Astrocyte of the spinal cord (primary cell): ENCODE measurements at regions not wholly inside any gene's neighbourhood (a gene's known extent, or its start where the extent isn't known, plus 50 kb on each side); places are given as distances from the start of the nearest gene placed in this dataset.

Source experiments
- DNase-seq: peaks from one replicate; pipeline ENCODE4 v3.0.0; 2011; ENCODE audit warnings: low read depth, low spot score
- H3K4me3 ChIP-seq: 2 replicates; pipeline ENCODE4 v1.5.1; 2011; ENCODE audit warnings: low read depth, mild to moderate bottlenecking, low read length, moderate library complexity
- in situ Hi-C: cut with HindIII; loops from 2 replicates; pipeline ENCODE4 v1.10.0; 2017; ENCODE audit warnings: low sequenced_read_pairs
- TF ChIP-seq, protein P1 (sequence below): IDR thresholded peaks from 2 replicates; pipeline ENCODE4 v1.5.1; 2012; ENCODE audit warnings: low read depth, mild to moderate bottlenecking, low read length, inconsistent platforms

DNA sequence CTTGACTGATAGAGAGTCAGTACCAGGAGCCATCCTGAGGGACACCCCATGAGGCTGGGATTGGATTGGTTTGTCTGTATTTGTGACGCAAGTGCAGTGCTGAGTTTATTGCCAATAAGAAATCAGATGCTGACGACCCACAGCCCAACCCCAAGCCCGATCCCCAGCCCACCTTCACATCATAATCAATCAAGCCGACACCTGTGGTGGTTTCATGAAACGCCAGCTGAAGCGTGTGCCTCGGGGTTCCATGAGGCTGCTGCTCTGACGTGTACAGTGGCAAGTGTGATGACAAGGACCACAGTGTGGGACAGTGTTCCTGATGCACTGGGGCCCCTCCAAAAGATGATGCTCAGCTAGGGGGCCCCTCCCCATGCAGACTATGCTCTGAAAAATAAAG lies 62.1 kb upstream of the C14orf180 start:
- no peak for DNase-seq
- H3K4me3 ChIP-seq, result no peak overlapping the region
- TF ChIP-seq, protein P1, sequence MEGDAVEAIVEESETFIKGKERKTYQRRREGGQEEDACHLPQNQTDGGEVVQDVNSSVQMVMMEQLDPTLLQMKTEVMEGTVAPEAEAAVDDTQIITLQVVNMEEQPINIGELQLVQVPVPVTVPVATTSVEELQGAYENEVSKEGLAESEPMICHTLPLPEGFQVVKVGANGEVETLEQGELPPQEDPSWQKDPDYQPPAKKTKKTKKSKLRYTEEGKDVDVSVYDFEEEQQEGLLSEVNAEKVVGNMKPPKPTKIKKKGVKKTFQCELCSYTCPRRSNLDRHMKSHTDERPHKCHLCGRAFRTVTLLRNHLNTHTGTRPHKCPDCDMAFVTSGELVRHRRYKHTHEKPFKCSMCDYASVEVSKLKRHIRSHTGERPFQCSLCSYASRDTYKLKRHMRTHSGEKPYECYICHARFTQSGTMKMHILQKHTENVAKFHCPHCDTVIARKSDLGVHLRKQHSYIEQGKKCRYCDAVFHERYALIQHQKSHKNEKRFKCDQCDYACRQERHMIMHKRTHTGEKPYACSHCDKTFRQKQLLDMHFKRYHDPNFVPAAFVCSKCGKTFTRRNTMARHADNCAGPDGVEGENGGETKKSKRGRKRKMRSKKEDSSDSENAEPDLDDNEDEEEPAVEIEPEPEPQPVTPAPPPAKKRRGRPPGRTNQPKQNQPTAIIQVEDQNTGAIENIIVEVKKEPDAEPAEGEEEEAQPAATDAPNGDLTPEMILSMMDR, result no peak
- in situ Hi-C loops, result no loop called here

DNA sequence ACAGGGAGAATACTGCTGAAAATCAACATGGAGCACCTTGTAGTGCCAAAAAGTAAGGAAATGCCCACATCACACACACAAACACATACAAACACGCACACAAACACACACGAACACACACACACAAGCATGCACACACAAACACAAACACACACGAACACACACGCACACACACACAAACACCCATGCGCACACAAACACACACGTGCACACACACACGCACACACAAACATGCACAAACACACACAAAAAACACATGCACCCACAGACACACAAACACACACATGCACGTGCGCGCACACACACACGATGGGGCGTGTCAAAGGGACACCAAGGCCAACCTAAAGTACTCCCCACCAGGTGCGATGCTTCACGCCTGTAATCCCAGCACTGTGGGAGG lies 61.7 kb upstream of the C14orf180 start:
- TF ChIP-seq, protein P1, result no peak
- no peak for DNase-seq
- in situ Hi-C loops, result no loop called here
- H3K4me3 ChIP-seq, result no peak overlapping the region

DNA sequence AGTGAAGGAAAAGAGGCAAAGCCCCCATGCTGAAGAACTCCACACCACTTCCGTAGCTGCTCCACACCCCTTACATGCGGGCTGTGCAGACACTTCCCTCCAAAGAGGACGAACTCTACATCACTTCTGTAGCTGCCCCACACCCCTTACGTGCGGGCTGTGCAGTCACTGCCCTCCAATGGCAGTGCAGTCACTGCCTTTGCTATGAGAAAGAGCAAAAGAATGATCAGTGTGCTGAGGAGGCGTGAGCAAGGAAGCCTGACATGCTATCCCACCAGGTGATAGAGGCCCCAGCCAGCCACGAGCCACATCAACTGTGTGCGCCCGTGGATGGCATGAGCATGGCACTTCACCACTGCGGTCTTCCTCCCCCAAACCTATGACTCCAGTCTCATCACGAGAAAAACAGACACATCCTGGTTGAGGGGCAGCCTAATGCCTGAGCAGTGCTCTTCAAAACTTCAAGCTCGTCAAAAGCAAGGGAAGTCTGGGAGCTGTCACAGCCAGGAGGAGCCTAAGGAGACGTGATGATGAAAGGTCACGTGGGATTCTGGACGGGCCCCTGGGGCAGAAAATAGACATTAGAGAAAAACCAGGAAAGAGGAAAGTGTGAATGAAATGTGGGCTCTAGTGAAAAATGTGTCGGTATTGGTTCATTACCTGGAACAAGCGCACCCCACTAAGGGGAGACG lies 60.8 kb upstream of the C14orf180 start:
- in situ Hi-C loops, result no loop called here

DNA sequence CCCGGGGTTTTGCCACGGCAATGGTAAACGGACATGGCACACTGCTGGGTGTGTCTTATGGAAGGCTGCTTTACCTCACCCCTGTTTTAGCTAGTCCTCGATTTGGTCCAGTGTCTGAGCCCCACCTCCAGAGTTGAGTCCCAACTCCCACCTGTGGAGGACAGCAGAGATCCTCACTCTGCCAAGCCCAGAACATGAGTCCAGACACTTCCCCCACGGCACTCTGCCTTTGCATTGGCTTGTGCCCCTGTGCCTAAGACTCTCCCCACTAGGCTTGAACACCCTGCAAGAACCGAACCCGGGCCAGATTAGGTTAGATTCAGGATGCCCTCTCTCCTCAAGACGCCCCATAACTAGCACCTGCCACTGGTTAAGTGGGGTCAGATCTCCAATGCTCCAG lies 59.8 kb upstream of the C14orf180 start:
- in situ Hi-C loops, result no loop called here
- TF ChIP-seq, protein P1, result no peak
- H3K4me3 ChIP-seq, result no peak overlapping the region
- no peak for DNase-seq

More for the DNA sequence above, 60.8 kb upstream of the C14orf180 start:
- no peak for DNase-seq
- TF ChIP-seq, protein P1, result no peak
- no peak overlapping the region for H3K4me3 ChIP-seq

DNA sequence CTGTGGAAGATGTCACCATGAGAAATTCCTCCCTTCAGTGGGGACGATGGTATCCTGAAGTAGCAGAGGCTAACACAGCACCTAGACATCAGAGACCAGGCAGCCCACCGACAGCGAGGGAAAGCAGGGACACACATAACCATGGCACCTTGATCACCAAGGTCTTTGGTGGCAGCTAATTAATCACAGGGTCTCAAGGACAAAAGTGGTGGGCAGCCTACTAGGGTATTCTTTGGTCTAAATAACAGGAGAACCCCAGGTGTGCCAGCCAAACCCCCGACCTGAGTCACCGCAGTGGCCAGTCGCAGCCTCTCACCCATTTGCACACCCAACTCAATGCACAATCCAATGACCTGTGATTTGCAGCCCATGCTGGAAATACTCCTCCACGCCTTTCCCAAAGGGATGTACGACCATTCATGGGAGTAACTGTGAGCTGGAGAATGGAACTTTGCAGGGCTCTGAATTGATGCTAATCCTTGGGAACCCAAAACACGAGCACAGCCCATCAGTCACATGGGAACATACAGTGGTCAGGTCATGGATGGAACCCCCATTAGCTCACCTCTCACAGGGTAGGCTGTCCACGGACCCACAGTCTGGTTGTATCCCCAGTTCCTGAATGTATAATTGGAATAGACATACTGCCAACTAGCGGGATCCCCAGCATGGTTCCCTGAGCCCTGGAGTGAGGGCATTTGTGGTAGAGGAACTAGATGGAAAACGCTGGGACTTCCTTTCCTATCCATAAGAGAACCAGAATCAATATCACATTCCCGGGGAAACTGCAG lies 58.7 kb upstream of the C14orf180 start:
- DNase-seq, result no peak
- H3K4me3 ChIP-seq, result no peak overlapping the region
- TF ChIP-seq, protein P1, result no peak
- in situ Hi-C loops, result no loop called here

DNA sequence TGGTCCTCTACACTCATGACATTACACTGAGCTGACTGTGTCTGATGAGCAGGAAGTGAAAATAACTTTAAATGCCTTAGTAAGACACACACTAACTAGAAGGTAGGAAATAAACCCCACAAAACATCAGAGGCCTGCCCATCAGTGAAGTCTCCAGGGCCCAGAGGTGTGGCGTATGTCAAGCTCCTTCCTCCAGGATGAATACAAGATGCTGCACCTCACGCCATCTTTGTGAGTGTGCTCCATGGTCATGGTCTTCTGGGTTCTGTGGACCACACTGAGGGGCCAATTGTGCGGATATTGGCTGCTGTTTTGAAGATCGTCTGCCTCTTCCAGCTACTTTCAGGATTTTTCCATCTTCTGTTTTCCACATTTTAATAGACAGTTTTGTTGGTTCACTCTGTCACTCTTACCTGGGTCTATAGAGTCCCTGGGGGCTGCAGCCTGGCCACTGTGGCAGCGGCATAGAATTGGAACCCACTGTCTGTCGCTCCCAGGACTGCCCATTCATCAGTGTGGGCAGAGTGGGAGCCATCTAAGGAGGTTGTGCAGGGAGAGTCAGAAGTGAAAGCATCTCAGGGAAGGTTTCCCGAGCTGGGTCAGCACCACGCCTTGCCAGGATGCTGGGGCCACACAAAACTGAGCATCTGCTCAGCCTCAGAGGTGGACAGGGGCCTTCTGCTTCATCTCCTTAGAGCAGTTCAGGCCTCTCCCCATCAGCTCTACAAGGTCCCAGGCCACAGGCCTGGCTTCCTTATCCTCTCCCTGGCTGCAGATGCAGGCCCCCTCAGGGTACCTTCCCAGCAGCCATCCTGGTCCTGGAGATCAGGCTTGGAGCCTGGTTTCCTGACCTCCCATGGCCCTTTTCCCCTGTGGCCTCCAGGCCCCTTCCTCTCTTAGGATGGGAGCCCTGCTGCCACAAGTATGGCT lies 57.5 kb upstream of the C14orf180 start:
- DNase-seq, result no peak
- TF ChIP-seq, protein P1, result no peak
- no peak overlapping the region for H3K4me3 ChIP-seq
- in situ Hi-C loops, result no loop called here
